H1 (cell line): ENCODE measurements at regions not wholly inside any gene's neighbourhood (a gene's known extent, or its start where the extent isn't known, plus 50 kb on each side); places are given as distances from the start of the nearest gene placed in this dataset.

ENCODE experiments used
- CTCF ChIA-PET: fragments of 300-600 bp; sonication (Branson Sonifier 250); formaldehyde crosslinking; loops from one replicate; lab custom pipeline; 2021; ENCODE audit not compliant: partially characterized antibody; lab: Charles Lee
- POLR2A ChIA-PET: fragments of 300-600 bp; sonication (Branson Sonifier 250); formaldehyde crosslinking; loops from one replicate; lab custom pipeline; 2021; ENCODE audit warnings: inconsistent platforms; ENCODE audit not compliant: partially characterized antibody; lab: Charles Lee
- DNase-seq, 2 experiments: peaks; one replicate each; pipeline versions ENCODE4 v3.0.0 to v3.0.0-alpha.2; 2010 to 2022; ENCODE audit warnings: low spot score in 2 of 2, low read depth in 1 of 2, mixed read lengths in 1 of 2
- FAIRE-seq: peaks from 2 replicates; lab custom pipeline; 2011; peaks lifted over from hg19 to GRCh38; lab: Jason Lieb, UNC
- H2AFZ ChIP-seq: 2 replicates; pipeline ENCODE4 v1.8.1; 2012; ENCODE audit warnings: low read length, inconsistent platforms
- H2AK5ac ChIP-seq: 2 replicates; pipeline ENCODE4 v1.6.1; 2013; ENCODE audit warnings: low read depth, low read length
- H2BK120ac ChIP-seq: replicated peaks from 2 replicates; pipeline ENCODE3; 2013; ENCODE audit warnings: low read depth, low read length, inconsistent platforms
- H2BK12ac ChIP-seq: 2 replicates; pipeline ENCODE4 v1.6.1; 2013; ENCODE audit warnings: low read depth, low read length
- H2BK15ac ChIP-seq: 2 replicates; pipeline ENCODE4 v1.6.1; 2013; ENCODE audit warnings: low read length
- H2BK20ac ChIP-seq: 2 replicates; pipeline ENCODE4 v1.6.1; 2013; ENCODE audit warnings: low read length
- H2BK5ac ChIP-seq: 2 replicates; pipeline ENCODE4 v1.6.1; 2013; ENCODE audit warnings: low read depth, low read length
- H3K14ac ChIP-seq: 2 replicates; pipeline ENCODE4 v1.6.1; 2013; ENCODE audit warnings: inconsistent platforms; ENCODE audit not compliant: insufficient read length
- H3K18ac ChIP-seq: 2 replicates; pipeline ENCODE4 v1.6.1; 2013; ENCODE audit warnings: low read length; ENCODE audit errors: extremely low read depth
- H3K23ac ChIP-seq: 2 replicates; pipeline ENCODE4 v1.6.1; 2013; ENCODE audit warnings: inconsistent platforms; ENCODE audit not compliant: insufficient read length
- H3K23me2 ChIP-seq: 2 replicates; pipeline ENCODE4 v1.6.1; 2013; ENCODE audit warnings: low read depth, low read length
- H3K27ac ChIP-seq: 2 replicates; pipeline ENCODE4 v1.6.1; 2011; ENCODE audit warnings: low read depth, low read length, inconsistent platforms
- H3K27me3 ChIP-seq, 4 experiments: replicated peaks in 1 of 4; 1 replicate in 1 of 4; 2 replicates in 3 of 4; pipeline versions ENCODE4 v1.6.1 to v1.8.1; 2011 to 2013; ENCODE audit warnings: low read length in 3 of 4, mild to moderate bottlenecking in 3 of 4, inconsistent platforms in 2 of 4, mixed read lengths in 2 of 4, moderate library complexity in 1 of 4; ENCODE audit not compliant: control insufficient read depth in 3 of 4, insufficient read depth in 3 of 4; ENCODE audit errors: extremely low read depth in 1 of 4
- H3K36me3 ChIP-seq, 4 experiments: 2 replicates each; pipeline versions ENCODE4 v1.6.1 to v1.8.1; 2011 to 2013; ENCODE audit warnings: mild to moderate bottlenecking in 4 of 4, low read length in 3 of 4, moderate library complexity in 2 of 4, control low read depth in 1 of 4, inconsistent platforms in 1 of 4; ENCODE audit not compliant: insufficient read depth in 4 of 4, control insufficient read depth in 2 of 4
- H3K4ac ChIP-seq: replicated peaks from 2 replicates; pipeline ENCODE3; 2013; ENCODE audit warnings: low read length, low read depth, mixed read lengths, inconsistent platforms; ENCODE audit not compliant: insufficient read length
- H3K4me1 ChIP-seq, 4 experiments: replicated peaks in 1 of 4; 1 replicate in 1 of 4; 2 replicates in 3 of 4; pipeline versions ENCODE4 v1.6.1 to v1.8.1; 2011 to 2013; ENCODE audit warnings: low read length in 3 of 4, inconsistent platforms in 2 of 4, mixed read lengths in 1 of 4; ENCODE audit not compliant: insufficient read depth in 4 of 4, control insufficient read depth in 3 of 4
- H3K4me2 ChIP-seq, 2 experiments: 2 replicates each; pipeline versions ENCODE4 v1.6.1 to v1.8.1; 2011 to 2013; ENCODE audit warnings: low read depth in 2 of 2, low read length in 2 of 2, control low read depth in 1 of 2, inconsistent platforms in 1 of 2, mild to moderate bottlenecking in 1 of 2; ENCODE audit not compliant: insufficient read depth in 1 of 2
- H3K4me3 ChIP-seq, 4 experiments: fragments of 200-600, 300-600 bp in 1 of 4; sonication (generic), shearing (Covaris generic), sonication (Bioruptor Twin) in 1 of 4; 2 replicates each; pipeline versions ENCODE4 v1.5.1 to v1.8.1; 2011 to 2016; ENCODE audit warnings: low read length in 4 of 4, low read depth in 3 of 4, control low read depth in 2 of 4, inconsistent platforms in 2 of 4, mild to moderate bottlenecking in 2 of 4, mixed read lengths in 1 of 4, moderate library complexity in 1 of 4; ENCODE audit not compliant: insufficient read depth in 2 of 4; ENCODE audit errors: extremely low read depth in 1 of 4
- H3K56ac ChIP-seq: replicated peaks from 2 replicates; pipeline ENCODE3; 2013; ENCODE audit warnings: low read depth, mild to moderate bottlenecking, mixed read lengths, low read length, inconsistent platforms; ENCODE audit not compliant: insufficient read length
- H3K79me1 ChIP-seq: 2 replicates; pipeline ENCODE4 v1.6.1; 2013; ENCODE audit warnings: low read depth, low read length, control low read depth
- H3K79me2 ChIP-seq, 2 experiments: 2 replicates each; pipeline versions ENCODE4 v1.6.1 to v1.8.1; 2012 to 2013; ENCODE audit warnings: low read length in 2 of 2, mild to moderate bottlenecking in 2 of 2, inconsistent platforms in 1 of 2; ENCODE audit not compliant: insufficient read depth in 2 of 2, control insufficient read depth in 1 of 2
- H3K9ac ChIP-seq, 4 experiments: replicated peaks in 1 of 4; 1 replicate in 1 of 4; 2 replicates in 3 of 4; pipeline versions ENCODE4 v1.6.1 to v1.8.1; 2011 to 2013; ENCODE audit warnings: low read depth in 3 of 4, low read length in 3 of 4, control low read depth in 2 of 4, mild to moderate bottlenecking in 2 of 4, moderate library complexity in 2 of 4, inconsistent platforms in 1 of 4; ENCODE audit errors: extremely low read depth in 1 of 4
- H3K9me3 ChIP-seq, 2 experiments: 2 replicates each; pipeline versions ENCODE4 v1.6.1 to v1.8.1; 2012 to 2013; ENCODE audit warnings: mild to moderate bottlenecking in 2 of 2, moderate library complexity in 2 of 2, control low read depth in 1 of 2, inconsistent platforms in 1 of 2, low read depth in 1 of 2, low read length in 1 of 2, mixed read lengths in 1 of 2; ENCODE audit not compliant: insufficient read depth in 2 of 2
- H4K20me1 ChIP-seq, 2 experiments: replicated peaks in 1 of 2; 2 replicates each; pipeline versions ENCODE3 to v1.8.1; 2011 to 2013; ENCODE audit warnings: inconsistent platforms in 2 of 2, low read length in 2 of 2, mild to moderate bottlenecking in 1 of 2; ENCODE audit not compliant: insufficient read depth in 2 of 2, control insufficient read depth in 1 of 2
- H4K5ac ChIP-seq: 2 replicates; pipeline ENCODE4 v1.6.1; 2013; ENCODE audit warnings: low read length, low read depth, mixed read lengths, inconsistent platforms; ENCODE audit not compliant: insufficient read length
- H4K8ac ChIP-seq: 2 replicates; pipeline ENCODE4 v1.8.0; 2013; ENCODE audit warnings: mild to moderate bottlenecking, moderate library complexity, low read length, inconsistent platforms; ENCODE audit not compliant: insufficient read depth; ENCODE audit errors: extremely low read depth
- H4K91ac ChIP-seq: replicated peaks from 2 replicates; pipeline ENCODE3; 2013; ENCODE audit warnings: low read length, mixed read lengths, inconsistent platforms; ENCODE audit not compliant: insufficient read length
- CTCF ChIP-seq, 3 experiments: IDR thresholded peaks; 1 replicate in 2 of 3; 2 replicates in 1 of 3; pipeline versions ENCODE4 v1.5.1 to v1.6.1; 2011; ENCODE audit warnings: low read length in 3 of 3, mild to moderate bottlenecking in 3 of 3, inconsistent platforms in 2 of 3, low read depth in 1 of 3, moderate library complexity in 1 of 3; ENCODE audit not compliant: insufficient read depth in 1 of 3; ENCODE audit errors: control extremely low read depth in 1 of 3
- FOSL1 ChIP-seq: IDR thresholded peaks from 2 replicates; pipeline ENCODE4 v1.6.1; 2011; ENCODE audit warnings: mild to moderate bottlenecking, low read depth, low read length, moderate library complexity; ENCODE audit not compliant: insufficient read depth
- RBBP5 ChIP-seq: IDR thresholded peaks from 2 replicates; pipeline ENCODE4 v1.7.1; 2012; ENCODE audit warnings: low read depth, mild to moderate bottlenecking, inconsistent platforms, low read length, moderate library complexity, borderline replicate concordance
- SIN3A ChIP-seq, 2 experiments: IDR thresholded peaks in 1 of 2; conservative IDR thresholded peaks in 1 of 2; 2 replicates each; pipeline ENCODE4 v1.6.1; 2011 to 2012; ENCODE audit warnings: low read length in 2 of 2, improper control_type of control experiment in 1 of 2, low read depth in 1 of 2, mild to moderate bottlenecking in 1 of 2
- WGBS, 2 experiments: shearing (Covaris generic) in 1 of 2; methylation state at CpG; one replicate each; pipeline versions ENCODE4 v1.1.6 to v1.1.7; 2013 to 2015; ENCODE audit warnings: low lambda C conversion rate in 2 of 2, mixed read lengths in 2 of 2, inconsistent platforms in 1 of 2, low coverage in 1 of 2, missing lambda C conversion rate in 1 of 2; ENCODE audit not compliant: insufficient replicate concordance in 2 of 2, insufficient coverage in 1 of 2, insufficient read length in 1 of 2; ENCODE audit errors: extremely low coverage in 1 of 2, missing lambda C conversion rate in 1 of 2; 5-methylcytosine and 5-hydroxymethylcytosine counted together

- H3K4me3 ChIP-seq: no peak overlapping the region
- H3K36me3 ChIP-seq: no peaks in the 10 kb centered on the region
- no peak overlapping the region for H3K4ac ChIP-seq
- H3K9me3 ChIP-seq: peaks cover 16 to 19% of the 10 kb centered on the region in 2 experiments
- no peak overlapping the region for H2BK12ac ChIP-seq
- H3K23ac ChIP-seq: no peak overlapping the region
- H3K27ac ChIP-seq: no peak overlapping the region
- no peaks in the 10 kb centered on the region for H3K79me2 ChIP-seq
- DNase-seq: no peak
- H3K18ac ChIP-seq: no peak overlapping the region
- no peak overlapping the region for H3K14ac ChIP-seq
- no peak overlapping the region for H2BK5ac ChIP-seq
- no peak overlapping the region for H4K5ac ChIP-seq
- no peak overlapping the region for H3K4me2 ChIP-seq
- no peak overlapping the region for H2BK15ac ChIP-seq
- H4K8ac ChIP-seq: no peak overlapping the region
- no peaks in the 10 kb centered on the region for H3K4me1 ChIP-seq
- H2AFZ ChIP-seq: no peak overlapping the region
- H4K91ac ChIP-seq: no peak overlapping the region
- H4K20me1 ChIP-seq: no peaks in the 10 kb centered on the region
- H2AK5ac ChIP-seq: no peak overlapping the region
- no peak overlapping the region for H2BK120ac ChIP-seq
- H3K56ac ChIP-seq: no peak overlapping the region
- no peak overlapping the region for H3K9ac ChIP-seq
- no peaks in the 10 kb centered on the region for H3K27me3 ChIP-seq
- 83% methylated on average over 2 of the region's 2 CpGs; no CpG with 5 or more reads in 1 of the 2 experiments for WGBS, 2 experiments
- no peak overlapping the region for H2BK20ac ChIP-seq
- H3K23me2 ChIP-seq: no peaks in the 10 kb centered on the region
- TF ChIP-seq RBBP5 (no peak), CTCF (IDR thresholded peaks at IDR 0.05; ENCODE audit: control extremely low read depth in 1 of 3, insufficient read depth in 1 of 3, low read depth in 1 of 3, low read length in 3 of 3) (no peak), FOSL1 (no peak), SIN3A (conservative IDR thresholded peaks at IDR 0.05 in 1 of 2, IDR thresholded peaks at IDR 0.05 in 1 of 2; ENCODE audit: low read depth in 1 of 2, low read length in 2 of 2) (no peak)
- CTCF ChIA-PET: interaction anchor here (0.7 kb wide), 1 partner anchor 12 kb away, joined by 3 read pairs; no protein-coding TSS in a partner anchor
- FAIRE-seq: no peak
- no peaks in the 10 kb centered on the region for H3K79me1 ChIP-seq
- POLR2A ChIA-PET: no interaction called here
Observed at GRCh38 chr2:239454507-239454906, 53.7 kb upstream of the HDAC4 start.
